HCT116 (cell line): ENCODE measurements at regions not wholly inside any gene's neighbourhood (a gene's known extent, or its start where the extent isn't known, plus 50 kb on each side); places are given as distances from the start of the nearest gene placed in this dataset.

Experiments
- ATAC-seq: fragments of 200-7000 bp; cut with Tn5 transposase; 2 replicates; pipeline ENCODE4 v1.9.1; 2020; ENCODE audit warnings: mild to moderate bottlenecking, moderate library complexity
- BruUV-seq: library from RNA; stranded (reverse); fragments of 400-500 nt; replicated peaks from 2 replicates; lab custom pipeline; 2021; lab: Mats Ljungman, UMichigan
- CTCF ChIA-PET: fragments of 300-600 bp; sonication (Branson Sonifier 250); formaldehyde crosslinking; loops from one replicate; lab custom pipeline; 2021; ENCODE audit warnings: antibody characterized with exemption; lab: Charles Lee
- POLR2A ChIA-PET: fragments of 300-600, 350-600 bp; sonication (Branson Sonifier 250); formaldehyde crosslinking; loops from one replicate; lab custom pipeline; 2021; ENCODE audit warnings: antibody characterized with exemption; lab: Charles Lee
- RAD21 ChIA-PET, 2 experiments: fragments of 300-600 bp; sonication (Branson Sonifier 250); formaldehyde crosslinking; loops; one replicate each; lab custom pipeline; 2023; ENCODE audit warnings: low total read pairs in 2 of 2; ENCODE audit not compliant: uncharacterized antibody in 2 of 2, unreplicated experiment in 2 of 2, low non-redundant PET in 1 of 2; lab: Charles Lee
- DNase-seq: peaks from one replicate; pipeline ENCODE4 v3.0.0-alpha.2; 2010; ENCODE audit warnings: low read depth, low spot score
- H2AFZ ChIP-seq: fragments of 200-600 bp; shearing (Covaris generic), sonication (generic); 2 replicates; pipeline ENCODE4 v1.6.1; 2017; ENCODE audit warnings: low read depth, mixed run types, mixed read lengths, antibody characterized with exemption, low read length; ENCODE audit not compliant: poor library complexity, severe bottlenecking
- H3K27ac ChIP-seq: 2 replicates; pipeline ENCODE4 v1.5.1; 2012; ENCODE audit warnings: low read depth, low read length
- H3K27me3 ChIP-seq: fragments of 200-600 bp; sonication (generic); 2 replicates; pipeline ENCODE4 v1.6.1; 2016; ENCODE audit warnings: mixed run types, low read length, mixed read lengths; ENCODE audit not compliant: insufficient read depth
- H3K36me3 ChIP-seq, 2 experiments: fragments of 200-500 bp in 1 of 2; fragments of 200-600 bp in 1 of 2; sonication (Bioruptor generic) in 1 of 2; sonication (generic) in 1 of 2; 2 replicates each; pipeline versions ENCODE4 v1.5.1 to v1.6.1; 2014 to 2016; ENCODE audit warnings: low read length in 2 of 2, inconsistent platforms in 1 of 2, mixed read lengths in 1 of 2, mixed run types in 1 of 2; ENCODE audit not compliant: insufficient read depth in 2 of 2, control insufficient read depth in 1 of 2
- H3K4me1 ChIP-seq, 2 experiments: fragments of 200-600 bp in 1 of 2; sonication (generic) in 1 of 2; 2 replicates each; pipeline versions ENCODE4 v1.5.1 to v1.6.1; 2012 to 2017; ENCODE audit warnings: low read length in 2 of 2, inconsistent platforms in 1 of 2, mild to moderate bottlenecking in 1 of 2, mixed read lengths in 1 of 2, mixed run types in 1 of 2, moderate library complexity in 1 of 2; ENCODE audit not compliant: insufficient read depth in 2 of 2, control insufficient read depth in 1 of 2
- H3K4me2 ChIP-seq: fragments of 200-600 bp; sonication (generic); 2 replicates; pipeline ENCODE4 v1.6.1; 2017; ENCODE audit warnings: mixed run types, low read length, mixed read lengths
- H3K4me3 ChIP-seq, 2 experiments: fragments of 200-600 bp in 1 of 2; sonication (generic) in 1 of 2; replicated peaks in 1 of 2; 2 replicates each; pipeline ENCODE4 v1.5.1; 2011 to 2016; ENCODE audit warnings: low read length in 2 of 2, control low read depth in 1 of 2, low read depth in 1 of 2, mild to moderate bottlenecking in 1 of 2, mixed read lengths in 1 of 2, mixed run types in 1 of 2
- H3K79me2 ChIP-seq: fragments of 200-600 bp; sonication (generic); 2 replicates; pipeline ENCODE4 v1.6.1; 2017; ENCODE audit warnings: mild to moderate bottlenecking, mixed run types, low read length, moderate library complexity, mixed read lengths; ENCODE audit not compliant: insufficient read depth
- H3K9ac ChIP-seq: fragments of 200-600 bp; sonication (generic); 2 replicates; pipeline ENCODE4 v1.6.1; 2016; ENCODE audit warnings: low read length, mixed read lengths
- H3K9me2 ChIP-seq: fragments of 200-600 bp; sonication (generic), shearing (Covaris generic); 2 replicates; pipeline ENCODE4 v1.6.1; 2017; ENCODE audit warnings: mixed run types, mild to moderate bottlenecking, moderate library complexity; ENCODE audit not compliant: insufficient read depth
- H3K9me3 ChIP-seq, 2 experiments: fragments of 200-500 bp in 1 of 2; fragments of 200-600 bp in 1 of 2; sonication (Bioruptor generic) in 1 of 2; sonication (generic) in 1 of 2; 2 replicates each; pipeline ENCODE4 v1.6.1; 2014 to 2017; ENCODE audit warnings: low read length in 2 of 2, mixed read lengths in 2 of 2, inconsistent platforms in 1 of 2, low read depth in 1 of 2, mild to moderate bottlenecking in 1 of 2, mixed run types in 1 of 2, moderate library complexity in 1 of 2; ENCODE audit not compliant: control insufficient read depth in 1 of 2, insufficient read depth in 1 of 2
- H4K20me1 ChIP-seq: fragments of 200-600 bp; sonication (generic), shearing (Covaris generic); 2 replicates; pipeline ENCODE4 v1.6.1; 2017; ENCODE audit warnings: mixed run types, mild to moderate bottlenecking, moderate library complexity; ENCODE audit not compliant: insufficient read depth
- CBX3 ChIP-seq: IDR thresholded peaks from 2 replicates; pipeline ENCODE4 v1.6.1; 2012; ENCODE audit warnings: low read depth
- JUND ChIP-seq: IDR thresholded peaks from 2 replicates; pipeline ENCODE4 v1.6.1; 2012
- POLR2A ChIP-seq: IDR thresholded peaks from 2 replicates; pipeline ENCODE4 v1.7.0; 2011; ENCODE audit warnings: borderline replicate concordance; ENCODE audit not compliant: insufficient read depth, insufficient read length; ENCODE audit errors: extremely low read depth
- POLR2AphosphoS5 ChIP-seq: IDR thresholded peaks from 2 replicates; pipeline ENCODE4 v1.6.1; 2011; ENCODE audit warnings: mild to moderate bottlenecking, low read depth, low read length, moderate library complexity
- SP1 ChIP-seq: IDR thresholded peaks from 2 replicates; pipeline ENCODE4 v1.6.1; 2012; ENCODE audit warnings: low read depth
- SRF ChIP-seq: IDR thresholded peaks from 2 replicates; pipeline ENCODE4 v1.6.1; 2012; ENCODE audit warnings: low read depth
- TCF7L2 ChIP-seq: IDR thresholded peaks from 2 replicates; pipeline ENCODE4 v1.7.0; 2011; ENCODE audit warnings: borderline replicate concordance, inconsistent platforms; ENCODE audit not compliant: insufficient read depth, insufficient read length; ENCODE audit errors: extremely low read depth
- YY1 ChIP-seq: IDR thresholded peaks from 2 replicates; pipeline ENCODE4 v1.6.1; 2011; ENCODE audit warnings: low read length, low read depth, moderate library complexity, mild to moderate bottlenecking; ENCODE audit not compliant: insufficient replicate concordance; ENCODE audit errors: extremely low read depth
- ZNF274 ChIP-seq: fragments of 200-500 bp; sonication (Bioruptor generic); IDR thresholded peaks from 2 replicates; pipeline ENCODE4 v1.6.1; 2014; ENCODE audit warnings: mild to moderate bottlenecking, low read depth, low read length, inconsistent platforms
- intact Hi-C: fragments of 100-400 bp; cut with micrococcal nuclease; formaldehyde crosslinking; loops from 2 replicates; pipeline ENCODE4 v1.10.0; 2022
- TF ChIP-seq, protein P1 (sequence below), 3 experiments: fragments of 200-600 bp in 1 of 3; sonication (generic) in 1 of 3; IDR thresholded peaks in 2 of 3; conservative IDR thresholded peaks in 1 of 3; 2 replicates each; pipeline ENCODE4 v1.5.1; 2012 to 2017; ENCODE audit warnings: low read depth in 2 of 3, low read length in 2 of 3, antibody characterized with exemption in 1 of 3, borderline replicate concordance in 1 of 3, control low read depth in 1 of 3, mild to moderate bottlenecking in 1 of 3, mixed read lengths in 1 of 3, mixed run types in 1 of 3, moderate library complexity in 1 of 3; ENCODE audit not compliant: insufficient read depth in 1 of 3
- TF ChIP-seq, protein P2 (sequence below): IDR thresholded peaks from 2 replicates; pipeline ENCODE4 v1.6.1; 2012
- TF ChIP-seq, protein P3 (sequence below): IDR thresholded peaks from 2 replicates; pipeline ENCODE4 v1.6.1; 2011; ENCODE audit warnings: mild to moderate bottlenecking, low read length, moderate library complexity; ENCODE audit not compliant: insufficient replicate concordance; ENCODE audit errors: extremely low read depth

DNA sequence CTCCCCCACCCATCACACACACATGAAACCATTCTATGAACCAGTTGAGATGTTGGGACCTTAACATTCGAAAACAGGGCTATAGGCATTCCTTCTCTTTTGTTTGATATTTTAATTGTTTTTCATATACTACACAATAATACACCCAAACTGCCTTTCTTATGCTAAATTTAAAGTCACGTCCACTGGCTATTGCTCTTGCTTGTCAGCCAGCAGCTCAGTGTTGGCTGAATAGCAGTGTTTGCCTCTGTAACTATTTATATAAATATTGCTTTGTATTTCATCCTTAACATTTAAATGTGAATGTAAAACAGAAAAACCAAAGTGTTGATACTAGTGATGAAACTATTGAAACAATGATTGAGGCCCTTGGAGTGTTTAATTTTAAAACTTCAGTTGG lies 234.4 kb upstream of the KCNK2 start:
- no peak for ATAC-seq

More for the DNA sequence above, 234.4 kb upstream of the KCNK2 start:
- Histone ChIP-seq H3K79me2 (no peaks in the 10 kb centered on the region), H3K4me2 (no peak overlapping the region), H2AFZ (no peak overlapping the region), H4K20me1 (no peaks in the 10 kb centered on the region), H3K27ac (no peak overlapping the region), H3K4me3 (no peak overlapping the region), H3K9me3 (no peaks in the 10 kb centered on the region), H3K27me3 (no peaks in the 10 kb centered on the region), H3K9me2 (no peaks in the 10 kb centered on the region), H3K4me1 (no peaks in the 10 kb centered on the region), H3K36me3 (no peaks in the 10 kb centered on the region), H3K9ac (no peak overlapping the region)
- ChIA-PET CTCF (no interaction called here), POLR2A (no interaction called here), RAD21 (no interaction called here)
- no peak for DNase-seq
- intact Hi-C loops, result no loop called here
- no peak for TF ChIP-seq SRF
- TF ChIP-seq, protein P1, sequence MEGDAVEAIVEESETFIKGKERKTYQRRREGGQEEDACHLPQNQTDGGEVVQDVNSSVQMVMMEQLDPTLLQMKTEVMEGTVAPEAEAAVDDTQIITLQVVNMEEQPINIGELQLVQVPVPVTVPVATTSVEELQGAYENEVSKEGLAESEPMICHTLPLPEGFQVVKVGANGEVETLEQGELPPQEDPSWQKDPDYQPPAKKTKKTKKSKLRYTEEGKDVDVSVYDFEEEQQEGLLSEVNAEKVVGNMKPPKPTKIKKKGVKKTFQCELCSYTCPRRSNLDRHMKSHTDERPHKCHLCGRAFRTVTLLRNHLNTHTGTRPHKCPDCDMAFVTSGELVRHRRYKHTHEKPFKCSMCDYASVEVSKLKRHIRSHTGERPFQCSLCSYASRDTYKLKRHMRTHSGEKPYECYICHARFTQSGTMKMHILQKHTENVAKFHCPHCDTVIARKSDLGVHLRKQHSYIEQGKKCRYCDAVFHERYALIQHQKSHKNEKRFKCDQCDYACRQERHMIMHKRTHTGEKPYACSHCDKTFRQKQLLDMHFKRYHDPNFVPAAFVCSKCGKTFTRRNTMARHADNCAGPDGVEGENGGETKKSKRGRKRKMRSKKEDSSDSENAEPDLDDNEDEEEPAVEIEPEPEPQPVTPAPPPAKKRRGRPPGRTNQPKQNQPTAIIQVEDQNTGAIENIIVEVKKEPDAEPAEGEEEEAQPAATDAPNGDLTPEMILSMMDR (IDR thresholded peaks at IDR 0.05 in 2 of 3, conservative IDR thresholded peaks at IDR 0.05 in 1 of 3; ENCODE audit: borderline replicate concordance in 1 of 3, insufficient read depth in 1 of 3, low read depth in 2 of 3, low read length in 2 of 3), result no peak
- TF ChIP-seq, protein P2, sequence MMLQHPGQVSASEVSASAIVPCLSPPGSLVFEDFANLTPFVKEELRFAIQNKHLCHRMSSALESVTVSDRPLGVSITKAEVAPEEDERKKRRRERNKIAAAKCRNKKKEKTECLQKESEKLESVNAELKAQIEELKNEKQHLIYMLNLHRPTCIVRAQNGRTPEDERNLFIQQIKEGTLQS, result no peak
- TF ChIP-seq, protein P3, sequence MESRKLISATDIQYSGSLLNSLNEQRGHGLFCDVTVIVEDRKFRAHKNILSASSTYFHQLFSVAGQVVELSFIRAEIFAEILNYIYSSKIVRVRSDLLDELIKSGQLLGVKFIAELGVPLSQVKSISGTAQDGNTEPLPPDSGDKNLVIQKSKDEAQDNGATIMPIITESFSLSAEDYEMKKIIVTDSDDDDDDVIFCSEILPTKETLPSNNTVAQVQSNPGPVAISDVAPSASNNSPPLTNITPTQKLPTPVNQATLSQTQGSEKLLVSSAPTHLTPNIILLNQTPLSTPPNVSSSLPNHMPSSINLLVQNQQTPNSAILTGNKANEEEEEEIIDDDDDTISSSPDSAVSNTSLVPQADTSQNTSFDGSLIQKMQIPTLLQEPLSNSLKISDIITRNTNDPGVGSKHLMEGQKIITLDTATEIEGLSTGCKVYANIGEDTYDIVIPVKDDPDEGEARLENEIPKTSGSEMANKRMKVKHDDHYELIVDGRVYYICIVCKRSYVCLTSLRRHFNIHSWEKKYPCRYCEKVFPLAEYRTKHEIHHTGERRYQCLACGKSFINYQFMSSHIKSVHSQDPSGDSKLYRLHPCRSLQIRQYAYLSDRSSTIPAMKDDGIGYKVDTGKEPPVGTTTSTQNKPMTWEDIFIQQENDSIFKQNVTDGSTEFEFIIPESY, result no peak
- TF ChIP-seq POLR2AphosphoS5, result no peak
- no peak for TF ChIP-seq ZNF274
- no peak for TF ChIP-seq YY1
- TF ChIP-seq POLR2A, result no peak
- no peak for TF ChIP-seq TCF7L2
- TF ChIP-seq SP1, result no peak
- no peak for TF ChIP-seq CBX3
- TF ChIP-seq JUND, result no peak
- BruUV-seq, result no TSS peak
